WTC11 (cell line): ENCODE measurements at regions not wholly inside any gene's neighbourhood (a gene's known extent, or its start where the extent isn't known, plus 50 kb on each side); places are given as distances from the start of the nearest gene placed in this dataset.

Experiments
- CTCF ChIP-seq: fragments of 200-600 bp; IDR thresholded peaks from 2 replicates; pipeline ENCODE4 v1.8.0; 2022; ENCODE audit warnings: antibody characterized with exemption
- E2F5 ChIP-seq: sonication (generic); formaldehyde crosslinking; IDR thresholded peaks from 2 replicates; pipeline ENCODE4 v1.8.1; 2022; ENCODE audit warnings: mild to moderate bottlenecking, moderate library complexity, missing genetic modification reagents
- ELF4 ChIP-seq: sonication (generic); formaldehyde crosslinking; IDR thresholded peaks from 2 replicates; pipeline ENCODE4 v1.8.1; 2022; ENCODE audit warnings: low read depth, mild to moderate bottlenecking, moderate library complexity, missing genetic modification reagents
- GRHL2 ChIP-seq: fragments of 250-450 bp; sonication (Bioruptor Pico); IDR thresholded peaks from 2 replicates; pipeline ENCODE4 v1.8.0; 2022; ENCODE audit warnings: mild to moderate bottlenecking, moderate library complexity; ENCODE audit not compliant: insufficient replicate concordance, severe bottlenecking
- JUN ChIP-seq: sonication (generic); formaldehyde crosslinking; IDR thresholded peaks from 2 replicates; pipeline ENCODE4 v1.8.0; 2023; ENCODE audit warnings: mild to moderate bottlenecking, missing genetic modification reagents
- KAT7 ChIP-seq: sonication (generic); formaldehyde crosslinking; IDR thresholded peaks from 2 replicates; pipeline ENCODE4 v1.8.1; 2023; ENCODE audit warnings: missing genetic modification reagents, mild to moderate bottlenecking, borderline replicate concordance
- MYBL2 ChIP-seq: sonication (generic); formaldehyde crosslinking; IDR thresholded peaks from 2 replicates; pipeline ENCODE4 v1.8.1; 2023; ENCODE audit warnings: mild to moderate bottlenecking, moderate library complexity, missing genetic modification reagents
- PRDM15 ChIP-seq: sonication (generic); formaldehyde crosslinking; IDR thresholded peaks from 2 replicates; pipeline ENCODE4 v1.8.0; 2022; ENCODE audit warnings: missing genetic modification reagents
- SP1 ChIP-seq: sonication (generic); formaldehyde crosslinking; conservative IDR thresholded peaks from 2 replicates; pipeline ENCODE4 v1.8.1; 2022; ENCODE audit warnings: missing genetic modification reagents
- TP53 ChIP-seq: sonication (generic); formaldehyde crosslinking; IDR thresholded peaks from 2 replicates; pipeline ENCODE4 v1.8.1; 2023; ENCODE audit warnings: mild to moderate bottlenecking, missing genetic modification reagents
- USF1 ChIP-seq: sonication (generic); formaldehyde crosslinking; IDR thresholded peaks from 2 replicates; pipeline ENCODE4 v1.8.0; 2022; ENCODE audit warnings: mild to moderate bottlenecking, missing genetic modification reagents
- ZNF121 ChIP-seq: sonication (generic); formaldehyde crosslinking; IDR thresholded peaks from 2 replicates; pipeline ENCODE4 v1.8.0; 2023; ENCODE audit warnings: missing genetic modification reagents
- ZSCAN18 ChIP-seq: fragments of 250-450 bp; sonication (Bioruptor Pico); IDR thresholded peaks from 2 replicates; pipeline ENCODE4 v2.1.2; 2022; ENCODE audit warnings: mild to moderate bottlenecking, moderate library complexity

- TF ChIP-seq USF1 (CRISPR knock-in tag) = no peak
- TF ChIP-seq CTCF = no peak
- TF ChIP-seq ELF4 (CRISPR knock-in tag) = no peak
- no peak for TF ChIP-seq TP53 (CRISPR knock-in tag)
- TF ChIP-seq E2F5 (CRISPR knock-in tag) = no peak
- no peak for TF ChIP-seq ZNF121
- TF ChIP-seq KAT7 (CRISPR knock-in tag) = no peak
- TF ChIP-seq MYBL2 (CRISPR knock-in tag) = no peak
- TF ChIP-seq SP1 (CRISPR knock-in tag) = no peak
- no peak for TF ChIP-seq PRDM15 (CRISPR knock-in tag)
- TF ChIP-seq GRHL2 (CRISPR knock-in tag) = no peak
- no peak for TF ChIP-seq JUN (CRISPR knock-in tag)
- no peak for TF ChIP-seq ZSCAN18 (CRISPR knock-in tag)
Observed at GRCh38 chr6:1499777-1500176, 109.9 kb upstream of the FOXC1 start.
